Caco-2 (cell line): ENCODE measurements at regions not wholly inside any gene's neighbourhood (a gene's known extent, or its start where the extent isn't known, plus 50 kb on each side); places are given as distances from the start of the nearest gene placed in this dataset.

Source experiments
- BruUV-seq: library from RNA; stranded (reverse); fragments of 400-500 nt; replicated peaks from 2 replicates; lab custom pipeline; 2021; lab: Mats Ljungman, UMichigan
- CTCF ChIA-PET: fragments of 300-600 bp; sonication (Branson Sonifier 250); formaldehyde crosslinking; loops from one replicate; lab custom pipeline; 2022; ENCODE audit warnings: antibody characterized with exemption; lab: Charles Lee
- POLR2A ChIA-PET: fragments of 300-600 bp; sonication (Branson Sonifier 250); formaldehyde crosslinking; loops from one replicate; lab custom pipeline; 2022; ENCODE audit warnings: antibody characterized with exemption; lab: Charles Lee
- DNase-seq, 2 experiments: peaks; one replicate each; pipeline versions ENCODE4 v3.0.0 to v3.0.0-alpha.2; 2020 to 2022
- H3K27me3 ChIP-seq: replicated peaks from 2 replicates; pipeline ENCODE4 v1.6.0; 2011; ENCODE audit warnings: low read length; ENCODE audit not compliant: control insufficient read depth, insufficient read depth
- H3K36me3 ChIP-seq: 2 replicates; pipeline ENCODE4 v1.5.1; 2011; ENCODE audit warnings: low read length; ENCODE audit not compliant: control insufficient read depth, insufficient read depth
- H3K4me1 ChIP-seq: fragments of 250-450 bp; sonication (Bioruptor Pico); 2 replicates; pipeline ENCODE4 v1.5.1; 2020; ENCODE audit warnings: mild to moderate bottlenecking
- H3K4me3 ChIP-seq: 2 replicates; pipeline ENCODE4 v1.5.1; 2011; ENCODE audit warnings: low read depth, mild to moderate bottlenecking, control low read depth, low read length
- H3K9me3 ChIP-seq: fragments of 250-450 bp; sonication (Bioruptor Pico); 2 replicates; pipeline ENCODE4 v1.5.1; 2020; ENCODE audit warnings: mild to moderate bottlenecking, moderate library complexity
- H3K27ac Mint-ChIP-seq: one replicate; pipeline ENCODE4 v1.8.0; 2022; ENCODE audit warnings: mixed read lengths; ENCODE audit not compliant: unreplicated experiment
- H3K27me3 Mint-ChIP-seq: one replicate; pipeline ENCODE4 v1.8.0; 2022; ENCODE audit warnings: mixed read lengths; ENCODE audit not compliant: insufficient read depth, unreplicated experiment
- H3K36me3 Mint-ChIP-seq: one replicate; pipeline ENCODE4 v1.8.0; 2022; ENCODE audit warnings: mild to moderate bottlenecking, mixed read lengths; ENCODE audit not compliant: insufficient read depth, unreplicated experiment
- H3K4me1 Mint-ChIP-seq: one replicate; pipeline ENCODE4 v1.8.0; 2022; ENCODE audit warnings: low read depth, mixed read lengths; ENCODE audit not compliant: unreplicated experiment
- H3K4me3 Mint-ChIP-seq: one replicate; pipeline ENCODE4 v1.8.0; 2022; ENCODE audit warnings: mild to moderate bottlenecking, moderate library complexity, mixed read lengths; ENCODE audit not compliant: unreplicated experiment
- H3K9me3 Mint-ChIP-seq: one replicate; pipeline ENCODE4 v1.8.0; 2022; ENCODE audit warnings: mixed read lengths; ENCODE audit not compliant: unreplicated experiment
- intact Hi-C: fragments of 100-400 bp; cut with micrococcal nuclease; formaldehyde crosslinking; loops from one replicate; pipeline ENCODE4 v1.10.0; 2022; ENCODE audit not compliant: unreplicated experiment
- TF ChIP-seq, protein P1 (sequence below), 2 experiments: fragments of 200-600 bp in 1 of 2; IDR thresholded peaks; 1 replicate in 1 of 2; 2 replicates in 1 of 2; pipeline versions ENCODE4 v1.5.1 to v1.8.0; 2011 to 2022; ENCODE audit warnings: antibody characterized with exemption in 1 of 2, control low read depth in 1 of 2, inconsistent platforms in 1 of 2, low read depth in 1 of 2, low read length in 1 of 2, mild to moderate bottlenecking in 1 of 2, moderate library complexity in 1 of 2; ENCODE audit not compliant: insufficient read depth in 1 of 2, severe bottlenecking in 1 of 2, unreplicated experiment in 1 of 2

DNA sequence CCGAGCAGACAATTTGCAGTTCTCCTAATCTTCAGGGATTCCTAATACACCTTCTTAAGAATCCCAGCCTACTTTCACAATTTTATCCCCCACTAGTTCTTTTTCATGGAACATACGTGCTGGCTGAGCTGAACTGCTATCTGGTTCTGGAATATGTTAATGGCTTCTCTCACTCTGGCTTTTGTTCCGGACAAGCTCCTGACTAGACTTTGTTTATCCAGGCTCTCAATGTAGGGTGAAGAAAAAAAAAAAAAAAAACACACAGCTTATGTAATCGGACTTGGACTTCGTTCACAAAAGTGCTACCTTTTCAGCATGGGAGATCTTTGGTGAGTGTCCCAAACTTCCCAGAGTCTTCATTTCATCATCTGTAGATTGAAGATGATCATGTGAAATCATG is 555.4 kb upstream of the CPEB2 start:
- Mint-ChIP-seq H3K9me3 (no peaks in the 10 kb centered on the region), H3K4me3 (no peak overlapping the region), H3K4me1 (no peaks in the 10 kb centered on the region), H3K27me3 (peaks cover 4% of the 10 kb centered on the region), H3K36me3 (no peaks in the 10 kb centered on the region), H3K27ac (no peak overlapping the region)
- no peak for DNase-seq
- ChIA-PET CTCF (no interaction called here), POLR2A (interaction anchor here (0.6 kb wide), 1 partner anchor 18 kb away, joined by 6 read pairs; no protein-coding TSS in a partner anchor)
- Histone ChIP-seq H3K36me3 (no peaks in the 10 kb centered on the region), H3K4me3 (no peak overlapping the region), H3K4me1 (no peaks in the 10 kb centered on the region), H3K9me3 (no peaks in the 10 kb centered on the region), H3K27me3 (no peaks in the 10 kb centered on the region)
- BruUV-seq = no TSS peak
- intact Hi-C loops = no loop called here
- TF ChIP-seq, protein P1, sequence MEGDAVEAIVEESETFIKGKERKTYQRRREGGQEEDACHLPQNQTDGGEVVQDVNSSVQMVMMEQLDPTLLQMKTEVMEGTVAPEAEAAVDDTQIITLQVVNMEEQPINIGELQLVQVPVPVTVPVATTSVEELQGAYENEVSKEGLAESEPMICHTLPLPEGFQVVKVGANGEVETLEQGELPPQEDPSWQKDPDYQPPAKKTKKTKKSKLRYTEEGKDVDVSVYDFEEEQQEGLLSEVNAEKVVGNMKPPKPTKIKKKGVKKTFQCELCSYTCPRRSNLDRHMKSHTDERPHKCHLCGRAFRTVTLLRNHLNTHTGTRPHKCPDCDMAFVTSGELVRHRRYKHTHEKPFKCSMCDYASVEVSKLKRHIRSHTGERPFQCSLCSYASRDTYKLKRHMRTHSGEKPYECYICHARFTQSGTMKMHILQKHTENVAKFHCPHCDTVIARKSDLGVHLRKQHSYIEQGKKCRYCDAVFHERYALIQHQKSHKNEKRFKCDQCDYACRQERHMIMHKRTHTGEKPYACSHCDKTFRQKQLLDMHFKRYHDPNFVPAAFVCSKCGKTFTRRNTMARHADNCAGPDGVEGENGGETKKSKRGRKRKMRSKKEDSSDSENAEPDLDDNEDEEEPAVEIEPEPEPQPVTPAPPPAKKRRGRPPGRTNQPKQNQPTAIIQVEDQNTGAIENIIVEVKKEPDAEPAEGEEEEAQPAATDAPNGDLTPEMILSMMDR (IDR thresholded peaks at IDR 0.05; ENCODE audit: insufficient read depth in 1 of 2, low read depth in 1 of 2, low read length in 1 of 2, severe bottlenecking in 1 of 2, unreplicated experiment in 1 of 2) = no peak

DNA sequence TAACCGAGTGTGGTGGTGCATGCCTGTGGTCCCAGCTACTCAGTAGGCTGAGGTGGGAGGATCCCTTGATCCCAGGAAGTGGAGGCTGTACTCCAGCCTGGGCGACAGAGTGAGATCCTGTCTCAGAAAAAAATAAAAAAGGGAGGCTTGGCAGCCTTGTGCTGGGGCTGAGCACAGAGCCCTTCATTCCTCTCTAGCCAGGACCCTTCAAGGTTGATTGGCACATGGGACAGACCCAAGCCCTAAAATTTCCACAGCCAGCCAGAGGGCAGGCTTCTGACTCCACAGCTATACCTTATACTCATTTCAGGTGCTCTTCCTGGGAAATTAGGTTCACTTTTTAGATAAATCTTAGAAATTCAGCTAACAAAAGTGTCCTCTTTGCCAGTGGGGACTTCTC is 553.0 kb upstream of the CPEB2 start:
- Histone ChIP-seq H3K4me1 (no peaks in the 10 kb centered on the region), H3K27me3 (no peaks in the 10 kb centered on the region), H3K4me3 (no peak overlapping the region), H3K9me3 (no peaks in the 10 kb centered on the region), H3K36me3 (no peaks in the 10 kb centered on the region)
- TF ChIP-seq, protein P1 (IDR thresholded peaks at IDR 0.05; ENCODE audit: insufficient read depth in 1 of 2, low read depth in 1 of 2, low read length in 1 of 2, severe bottlenecking in 1 of 2, unreplicated experiment in 1 of 2) = no peak
- ChIA-PET CTCF (no interaction called here), POLR2A (no interaction called here)
- no peak overlapping the region for H3K27ac Mint-ChIP-seq
- no peaks in the 10 kb centered on the region for H3K36me3 Mint-ChIP-seq
- H3K27me3 Mint-ChIP-seq = no peaks in the 10 kb centered on the region
- no peaks in the 10 kb centered on the region for H3K9me3 Mint-ChIP-seq
- no peaks in the 10 kb centered on the region for H3K4me1 Mint-ChIP-seq
- intact Hi-C loops = no loop called here
- no TSS peak for BruUV-seq
- no peak for DNase-seq
- H3K4me3 Mint-ChIP-seq = no peak overlapping the region

DNA sequence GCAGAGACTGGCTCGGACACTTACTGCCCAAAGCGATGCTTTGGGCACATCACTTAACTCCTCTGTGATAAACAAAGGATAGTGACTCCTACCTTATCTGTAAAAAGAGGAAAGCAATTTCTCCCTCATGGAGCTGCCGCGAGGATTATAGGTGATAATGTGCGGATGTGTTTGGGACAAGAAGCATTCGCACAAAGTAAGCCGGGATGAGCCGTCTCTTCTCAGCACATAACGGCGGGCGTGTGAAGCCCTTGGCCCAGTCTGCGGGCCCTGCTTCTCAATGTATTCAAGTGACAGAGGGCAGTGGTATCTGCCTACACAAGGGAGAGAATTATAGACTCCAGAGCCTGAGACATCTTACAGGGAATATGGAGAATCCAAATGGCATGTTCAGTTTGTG is 550.3 kb upstream of the CPEB2 start:
- no TSS peak for BruUV-seq

More for the DNA sequence above, 550.3 kb upstream of the CPEB2 start:
- H3K4me3 Mint-ChIP-seq = no peak overlapping the region
- H3K27ac Mint-ChIP-seq = no peak overlapping the region
- H3K9me3 Mint-ChIP-seq = no peaks in the 10 kb centered on the region
- H3K4me1 Mint-ChIP-seq = no peaks in the 10 kb centered on the region
- ChIA-PET CTCF (no interaction called here), POLR2A (no interaction called here)
- H3K4me1 ChIP-seq = no peaks in the 10 kb centered on the region
- H3K36me3 ChIP-seq = no peaks in the 10 kb centered on the region
- no peak for DNase-seq
- no peaks in the 10 kb centered on the region for H3K27me3 ChIP-seq
- no peak overlapping the region for H3K4me3 ChIP-seq
- H3K9me3 ChIP-seq = no peaks in the 10 kb centered on the region
- H3K36me3 Mint-ChIP-seq = no peaks in the 10 kb centered on the region
- TF ChIP-seq, protein P1 (IDR thresholded peaks at IDR 0.05; ENCODE audit: insufficient read depth in 1 of 2, low read depth in 1 of 2, low read length in 1 of 2, severe bottlenecking in 1 of 2, unreplicated experiment in 1 of 2) = no peak
- intact Hi-C loops = no loop called here
- H3K27me3 Mint-ChIP-seq = peaks cover 3% of the 10 kb centered on the region
